PC-3 (cell line): ENCODE measurements at regions not wholly inside any gene's neighbourhood (a gene's known extent, or its start where the extent isn't known, plus 50 kb on each side); places are given as distances from the start of the nearest gene placed in this dataset.

Experiments
- ATAC-seq: fragments of 200-7000 bp; cut with Tn5 transposase; 2 replicates; pipeline ENCODE4 v1.9.1; 2020; ENCODE audit warnings: mild to moderate bottlenecking, moderate library complexity
- BruUV-seq: library from RNA; stranded (reverse); fragments of 400-500 nt; replicated peaks from 2 replicates; lab custom pipeline; 2021; lab: Mats Ljungman, UMichigan
- CTCF ChIA-PET: fragments of 300-600 bp; sonication (Branson Sonifier 250); formaldehyde crosslinking; loops from one replicate; lab custom pipeline; 2022; ENCODE audit warnings: antibody characterized with exemption; lab: Charles Lee
- POLR2A ChIA-PET: fragments of 300-600 bp; sonication (Branson Sonifier 250); formaldehyde crosslinking; loops from one replicate; lab custom pipeline; 2022; ENCODE audit warnings: antibody characterized with exemption; ENCODE audit not compliant: unreplicated experiment; lab: Charles Lee
- DNase-seq: peaks from one replicate; pipeline ENCODE4 v3.0.0-alpha.2; 2015
- H2AFZ ChIP-seq: fragments of 300-600 bp; sonication (generic); 2 replicates; pipeline ENCODE4 v1.6.0; 2016; ENCODE audit warnings: antibody characterized with exemption, low read length
- H3F3A ChIP-seq: fragments of 300-600 bp; sonication (generic); one replicate; pipeline ENCODE4 v1.6.0; 2017; ENCODE audit warnings: antibody characterized with exemption, low read length, control low read depth, mild to moderate bottlenecking; ENCODE audit not compliant: unreplicated experiment
- H3K27ac ChIP-seq: fragments of 300-600 bp; sonication (generic); 2 replicates; pipeline ENCODE4 v1.5.1; 2016; ENCODE audit warnings: mild to moderate bottlenecking, low read length
- H3K27me3 ChIP-seq: fragments of 300-600 bp; sonication (generic); 2 replicates; pipeline ENCODE4 v1.6.1; 2016; ENCODE audit warnings: low read length, mixed read lengths
- H3K36me3 ChIP-seq: fragments of 300-600 bp; sonication (generic); 2 replicates; pipeline ENCODE4 v1.6.1; 2016; ENCODE audit warnings: low read depth, mixed run types, low read length, mixed read lengths
- H3K4me1 ChIP-seq: fragments of 300-600 bp; sonication (generic); 2 replicates; pipeline ENCODE4 v1.5.1; 2016; ENCODE audit warnings: low read length; ENCODE audit not compliant: insufficient read depth
- H3K4me2 ChIP-seq: fragments of 300-600 bp; sonication (generic); 2 replicates; pipeline ENCODE4 v1.6.0; 2016; ENCODE audit warnings: low read length
- H3K4me3 ChIP-seq: fragments of 300-600 bp; sonication (generic); 2 replicates; pipeline ENCODE4 v1.5.1; 2016; ENCODE audit warnings: mild to moderate bottlenecking, low read length, mixed read lengths
- H3K79me2 ChIP-seq: fragments of 300-600 bp; sonication (generic); 2 replicates; pipeline ENCODE4 v1.6.1; 2017; ENCODE audit warnings: low read length, mixed read lengths
- H3K9ac ChIP-seq: fragments of 300-600 bp; sonication (generic); 2 replicates; pipeline ENCODE4 v1.6.0; 2016; ENCODE audit warnings: mild to moderate bottlenecking, low read length
- H3K9me2 ChIP-seq: fragments of 300-600 bp; sonication (generic); replicated peaks from 2 replicates; pipeline ENCODE4 v1.6.1; 2016; ENCODE audit warnings: mixed run types, low read length, mixed read lengths
- H3K9me3 ChIP-seq: fragments of 300-600 bp; sonication (generic); 2 replicates; pipeline ENCODE4 v1.6.1; 2016; ENCODE audit warnings: low read length, mixed read lengths
- H4K20me1 ChIP-seq: fragments of 300-600 bp; sonication (generic); 2 replicates; pipeline ENCODE4 v1.6.1; 2016; ENCODE audit warnings: low read length, mixed read lengths
- EZH2 ChIP-seq: fragments of 300-600 bp; sonication (generic); IDR thresholded peaks from one replicate; pipeline ENCODE4 v1.6.1; 2017; ENCODE audit warnings: antibody characterized with exemption, mild to moderate bottlenecking, low read length; ENCODE audit not compliant: unreplicated experiment
- EZH2phosphoT487 ChIP-seq: fragments of 300-600 bp; sonication (generic); IDR thresholded peaks from 2 replicates; pipeline ENCODE4 v1.6.1; 2018; ENCODE audit warnings: mild to moderate bottlenecking, antibody characterized with exemption, low read length, borderline replicate concordance
- intact Hi-C: fragments of 100-400 bp; cut with micrococcal nuclease; formaldehyde crosslinking; loops from 2 replicates; pipeline ENCODE4 v1.9.0; 2023
- TF ChIP-seq, protein P1 (sequence below): fragments of 300-600 bp; sonication (generic); conservative IDR thresholded peaks from 2 replicates; pipeline ENCODE4 v1.5.1; 2017; ENCODE audit warnings: antibody characterized with exemption, low read depth, mild to moderate bottlenecking, low read length

DNA sequence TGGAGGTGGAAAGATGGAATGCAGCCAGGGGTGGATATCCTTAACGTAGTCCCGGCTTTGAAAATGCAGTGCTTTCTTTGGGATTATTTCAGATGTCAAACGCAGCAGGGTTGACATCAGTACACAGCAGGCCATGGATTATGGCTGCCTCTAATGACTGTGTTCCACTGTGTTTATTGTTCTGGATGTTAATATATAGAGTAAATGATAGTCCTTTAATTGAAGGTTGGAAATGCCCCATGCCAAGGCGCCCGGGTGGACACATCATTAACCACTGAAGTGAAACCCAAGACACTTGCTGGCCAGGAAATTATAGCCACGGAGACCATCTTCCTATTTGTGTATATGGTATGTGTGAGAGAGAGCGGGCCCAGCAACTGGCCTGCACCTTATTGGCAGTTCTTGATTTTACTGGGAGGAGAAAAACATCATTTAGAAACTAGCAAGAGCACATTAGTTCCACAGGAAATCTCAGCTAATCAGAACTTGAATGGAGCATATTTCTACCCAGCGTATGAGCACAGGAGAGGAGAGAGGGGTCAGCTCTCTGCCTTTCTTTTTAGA lies 254.9 kb upstream of the RASGRP1 start:
- no peaks in the 10 kb centered on the region for H4K20me1 ChIP-seq
- no peak overlapping the region for H3K4me2 ChIP-seq
- intact Hi-C loops, result loop anchor here (5.0 to 10.0 kb wide), 2 partner anchors 615 to 938 kb away; no protein-coding TSS in a partner anchor
- no peaks in the 10 kb centered on the region for H3K9me2 ChIP-seq
- no peaks in the 10 kb centered on the region for H3K27me3 ChIP-seq
- TF ChIP-seq EZH2 (no peak), EZH2phosphoT487 (no peak)
- TF ChIP-seq, protein P1, sequence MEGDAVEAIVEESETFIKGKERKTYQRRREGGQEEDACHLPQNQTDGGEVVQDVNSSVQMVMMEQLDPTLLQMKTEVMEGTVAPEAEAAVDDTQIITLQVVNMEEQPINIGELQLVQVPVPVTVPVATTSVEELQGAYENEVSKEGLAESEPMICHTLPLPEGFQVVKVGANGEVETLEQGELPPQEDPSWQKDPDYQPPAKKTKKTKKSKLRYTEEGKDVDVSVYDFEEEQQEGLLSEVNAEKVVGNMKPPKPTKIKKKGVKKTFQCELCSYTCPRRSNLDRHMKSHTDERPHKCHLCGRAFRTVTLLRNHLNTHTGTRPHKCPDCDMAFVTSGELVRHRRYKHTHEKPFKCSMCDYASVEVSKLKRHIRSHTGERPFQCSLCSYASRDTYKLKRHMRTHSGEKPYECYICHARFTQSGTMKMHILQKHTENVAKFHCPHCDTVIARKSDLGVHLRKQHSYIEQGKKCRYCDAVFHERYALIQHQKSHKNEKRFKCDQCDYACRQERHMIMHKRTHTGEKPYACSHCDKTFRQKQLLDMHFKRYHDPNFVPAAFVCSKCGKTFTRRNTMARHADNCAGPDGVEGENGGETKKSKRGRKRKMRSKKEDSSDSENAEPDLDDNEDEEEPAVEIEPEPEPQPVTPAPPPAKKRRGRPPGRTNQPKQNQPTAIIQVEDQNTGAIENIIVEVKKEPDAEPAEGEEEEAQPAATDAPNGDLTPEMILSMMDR, result no peak
- BruUV-seq, result no TSS peak
- H3K4me3 ChIP-seq, result no peak overlapping the region
- no peak overlapping the region for H2AFZ ChIP-seq
- CTCF ChIA-PET, result no interaction called here
- no peaks in the 10 kb centered on the region for H3F3A ChIP-seq
- H3K9me3 ChIP-seq, result no peaks in the 10 kb centered on the region
- peaks cover 4% of the 10 kb centered on the region; the same call in 1 of the 2 replicates for H3K4me1 ChIP-seq
- H3K36me3 ChIP-seq, result no peaks in the 10 kb centered on the region; the same call in 1 of the 2 replicates
- H3K27ac ChIP-seq, result no peak overlapping the region
- no peak for DNase-seq
- POLR2A ChIA-PET, result interaction anchor here (0.7 kb wide), 1 partner anchor 133 kb away, joined by 3 read pairs; no protein-coding TSS in a partner anchor
- H3K9ac ChIP-seq, result no peak overlapping the region
- ATAC-seq, result no peak
- H3K79me2 ChIP-seq, result no peaks in the 10 kb centered on the region

DNA sequence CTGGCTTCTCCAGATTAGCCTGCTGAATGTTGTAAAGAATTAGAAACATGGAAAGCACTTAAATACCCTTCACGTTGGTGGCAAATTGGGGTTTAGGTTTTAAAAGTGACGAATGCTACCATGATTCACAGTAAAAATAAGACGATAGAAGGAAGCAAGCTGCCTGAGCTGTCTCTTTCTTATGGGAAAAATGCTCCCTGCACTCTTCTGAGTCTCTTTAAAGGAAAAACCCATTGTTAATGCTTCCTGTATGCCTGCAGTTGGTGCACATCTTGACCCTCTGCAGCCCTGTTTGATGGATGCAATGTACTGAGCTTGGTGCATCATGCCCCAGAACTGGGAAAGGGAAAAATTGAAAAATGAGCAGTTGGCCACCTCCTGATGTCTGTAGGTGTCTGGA lies 258.6 kb upstream of the RASGRP1 start:
- no peaks in the 10 kb centered on the region for H3K9me3 ChIP-seq
- no peaks in the 10 kb centered on the region for H3K4me1 ChIP-seq
- H3K27ac ChIP-seq, result no peak overlapping the region
- POLR2A ChIA-PET, result no interaction called here
- intact Hi-C loops, result no loop called here
- no TSS peak for BruUV-seq
- H3F3A ChIP-seq, result no peaks in the 10 kb centered on the region
- TF ChIP-seq EZH2 (no peak), EZH2phosphoT487 (no peak)
- TF ChIP-seq, protein P1, result no peak
- ATAC-seq (no peak), DNase-seq (no peak)
- no peak overlapping the region for H2AFZ ChIP-seq
- H4K20me1 ChIP-seq, result no peaks in the 10 kb centered on the region
- no peak overlapping the region for H3K9ac ChIP-seq
- CTCF ChIA-PET, result no interaction called here
- H3K9me2 ChIP-seq, result no peaks in the 10 kb centered on the region
- no peak overlapping the region for H3K4me3 ChIP-seq
- H3K27me3 ChIP-seq, result no peaks in the 10 kb centered on the region
- H3K4me2 ChIP-seq, result no peak overlapping the region
- no peaks in the 10 kb centered on the region for H3K36me3 ChIP-seq
- H3K79me2 ChIP-seq, result no peaks in the 10 kb centered on the region

DNA sequence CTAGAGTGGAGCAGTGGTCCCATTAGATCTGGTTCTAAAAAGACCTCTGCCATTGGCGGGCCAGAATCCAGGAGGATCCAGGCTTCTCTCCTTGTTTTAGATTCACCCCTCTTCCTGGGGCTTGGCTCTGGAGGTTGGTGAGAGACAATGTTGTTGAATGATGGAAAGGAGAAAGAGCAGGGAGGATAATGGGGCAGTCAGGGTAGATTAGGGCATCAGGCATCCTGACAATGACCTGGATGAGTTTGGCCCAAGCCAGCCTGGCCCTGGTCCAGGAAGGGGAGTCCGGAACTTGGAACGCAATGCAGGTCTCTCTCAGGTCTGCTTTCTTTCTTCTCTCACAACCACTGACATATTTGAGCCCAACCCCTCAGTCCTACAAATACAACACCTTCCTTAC lies 260.1 kb upstream of the RASGRP1 start:
- ChIA-PET CTCF (no interaction called here), POLR2A (no interaction called here)

More for the DNA sequence above, 260.1 kb upstream of the RASGRP1 start:
- no peaks in the 10 kb centered on the region for H3K27me3 ChIP-seq
- no peaks in the 10 kb centered on the region for H3K4me1 ChIP-seq
- H3K9me3 ChIP-seq, result no peaks in the 10 kb centered on the region
- DNase-seq (no peak), ATAC-seq (no peak)
- TF ChIP-seq EZH2 (no peak), EZH2phosphoT487 (no peak)
- TF ChIP-seq, protein P1, result no peak
- H3K4me2 ChIP-seq, result no peak overlapping the region
- H3F3A ChIP-seq, result no peaks in the 10 kb centered on the region
- H3K27ac ChIP-seq, result no peak overlapping the region
- no peak overlapping the region for H3K9ac ChIP-seq
- intact Hi-C loops, result no loop called here
- no peaks in the 10 kb centered on the region for H3K36me3 ChIP-seq
- H2AFZ ChIP-seq, result no peak overlapping the region
- H4K20me1 ChIP-seq, result no peaks in the 10 kb centered on the region
- no TSS peak for BruUV-seq
- no peaks in the 10 kb centered on the region for H3K79me2 ChIP-seq
- no peaks in the 10 kb centered on the region for H3K9me2 ChIP-seq
- no peak overlapping the region for H3K4me3 ChIP-seq
